ENCODE measurements at regions not wholly inside any gene's neighbourhood (a gene's known extent, or its start where the extent isn't known, plus 50 kb on each side); places are given as distances from the start of the nearest gene placed in this dataset.

DNA sequence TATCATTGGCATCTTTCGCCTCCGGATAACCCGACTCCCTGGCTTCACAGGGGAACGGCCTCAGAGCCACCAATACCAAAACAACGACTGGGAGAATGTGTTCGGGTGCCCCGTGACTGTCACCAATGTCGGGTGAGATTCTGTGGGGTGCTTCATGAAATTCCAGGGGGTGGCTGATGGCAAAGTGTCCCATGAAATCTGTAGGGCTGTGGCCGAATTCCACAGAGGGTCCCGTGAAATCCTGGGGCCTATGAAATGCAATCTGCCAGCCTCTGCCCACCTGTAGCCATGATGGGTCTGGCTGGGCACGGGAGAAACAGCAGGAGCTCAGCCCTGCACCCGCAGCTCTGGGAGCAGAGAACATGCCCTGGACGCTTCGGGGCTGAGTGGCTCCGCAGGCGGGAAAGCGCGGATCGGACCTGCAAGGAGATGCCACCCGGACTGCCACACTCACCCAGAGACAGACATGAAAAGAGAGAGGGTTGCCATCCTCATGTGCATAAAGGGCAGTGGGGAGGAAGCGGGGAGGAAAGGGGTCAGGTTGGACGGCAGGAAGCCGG, 192.4 kb downstream of the OLFM1 start:
- no peak for TF ChIP-seq POLR2AphosphoS5 (IDR thresholded peaks at IDR 0.05)
- TF ChIP-seq CTCF (IDR thresholded peaks at IDR 0.05), result no peak
- TF ChIP-seq POLR2A (IDR thresholded peaks at IDR 0.05; ENCODE audit: low read depth), result no peak
- TF ChIP-seq EP300 (IDR thresholded peaks at IDR 0.05), result no peak
